ENCODE measurements at regions not wholly inside any gene's neighbourhood (a gene's known extent, or its start where the extent isn't known, plus 50 kb on each side); places are given as distances from the start of the nearest gene placed in this dataset.

- H3K4me1 ChIP-seq (ENCODE audit: insufficient read depth, low read length, poor library complexity, severe bottlenecking): no peaks in the 10 kb centered on the region
- TF ChIP-seq, protein P1, sequence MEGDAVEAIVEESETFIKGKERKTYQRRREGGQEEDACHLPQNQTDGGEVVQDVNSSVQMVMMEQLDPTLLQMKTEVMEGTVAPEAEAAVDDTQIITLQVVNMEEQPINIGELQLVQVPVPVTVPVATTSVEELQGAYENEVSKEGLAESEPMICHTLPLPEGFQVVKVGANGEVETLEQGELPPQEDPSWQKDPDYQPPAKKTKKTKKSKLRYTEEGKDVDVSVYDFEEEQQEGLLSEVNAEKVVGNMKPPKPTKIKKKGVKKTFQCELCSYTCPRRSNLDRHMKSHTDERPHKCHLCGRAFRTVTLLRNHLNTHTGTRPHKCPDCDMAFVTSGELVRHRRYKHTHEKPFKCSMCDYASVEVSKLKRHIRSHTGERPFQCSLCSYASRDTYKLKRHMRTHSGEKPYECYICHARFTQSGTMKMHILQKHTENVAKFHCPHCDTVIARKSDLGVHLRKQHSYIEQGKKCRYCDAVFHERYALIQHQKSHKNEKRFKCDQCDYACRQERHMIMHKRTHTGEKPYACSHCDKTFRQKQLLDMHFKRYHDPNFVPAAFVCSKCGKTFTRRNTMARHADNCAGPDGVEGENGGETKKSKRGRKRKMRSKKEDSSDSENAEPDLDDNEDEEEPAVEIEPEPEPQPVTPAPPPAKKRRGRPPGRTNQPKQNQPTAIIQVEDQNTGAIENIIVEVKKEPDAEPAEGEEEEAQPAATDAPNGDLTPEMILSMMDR (conservative IDR thresholded peaks at IDR 0.05; ENCODE audit: low read length): no peak
- no peak for TF ChIP-seq EZH2phosphoT487 (IDR thresholded peaks at IDR 0.05; ENCODE audit: borderline replicate concordance)
- no peak overlapping the region for H2AFZ ChIP-seq (ENCODE audit: low read length)
Observed at GRCh38 chr5:3034449-3034848, 283.0 kb upstream of the IRX2 start.

DNA sequence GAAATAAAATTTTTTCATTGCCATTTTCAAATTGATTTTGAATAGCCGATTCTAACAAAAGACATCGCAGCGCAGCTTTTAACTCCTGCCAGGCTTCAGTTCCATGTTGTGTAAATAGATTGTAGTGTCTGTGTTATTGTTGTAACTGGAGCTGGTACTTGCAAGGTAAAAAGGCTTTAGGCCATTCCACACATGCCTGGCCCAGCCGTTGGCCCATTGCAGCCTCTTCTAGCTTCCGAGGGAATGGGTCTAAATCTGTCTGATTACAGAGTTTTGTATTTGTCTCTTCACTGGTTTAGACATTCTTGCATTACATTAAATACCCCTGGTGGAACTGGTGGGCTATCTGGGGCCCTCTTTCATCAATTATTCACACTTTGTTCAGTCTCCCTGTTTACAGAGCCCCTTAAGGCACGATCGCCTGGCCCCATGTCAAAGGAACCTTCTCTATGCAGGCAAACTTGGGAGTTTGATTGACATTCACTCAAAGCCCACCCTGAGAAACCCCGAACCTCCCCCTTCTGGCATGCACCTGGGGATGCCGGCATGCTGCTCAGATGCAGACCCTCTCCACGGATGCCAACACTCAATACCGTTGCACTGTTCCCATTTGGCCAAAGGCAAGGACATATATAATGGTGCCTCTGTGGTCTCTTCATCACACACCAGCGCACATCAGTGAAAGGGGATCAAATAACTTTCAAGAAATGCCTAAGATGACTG, 281.7 kb upstream of the IRX2 start:
- H2AFZ ChIP-seq (ENCODE audit: low read length): no peak overlapping the region
- TF ChIP-seq EZH2phosphoT487 (IDR thresholded peaks at IDR 0.05; ENCODE audit: borderline replicate concordance): no peak
- TF ChIP-seq, protein P1 (conservative IDR thresholded peaks at IDR 0.05; ENCODE audit: low read length): no peak

More at GRCh38 chr5:3034449-3034848, 283.0 kb upstream of the IRX2 start:
- Histone ChIP-seq H3K9ac (ENCODE audit: low read depth, low read length, poor library complexity, severe bottlenecking) (no peak overlapping the region), H4K20me1 (ENCODE audit: insufficient read depth, low read length, poor library complexity, severe bottlenecking) (no peaks in the 10 kb centered on the region), H3K79me2 (ENCODE audit: insufficient read depth, low read length) (no peaks in the 10 kb centered on the region), H3K9me2 (replicated peaks; ENCODE audit: low read depth, low read length) (no peaks in the 10 kb centered on the region), H3F3A (ENCODE audit: low read depth) (no peaks in the 10 kb centered on the region), H3K4me2 (ENCODE audit: low read depth, low read length, poor library complexity, severe bottlenecking) (no peak overlapping the region), H3K9me3 (ENCODE audit: insufficient read depth, low read depth, low read length) (peaks cover 1% of the 10 kb centered on the region; the same call in 1 of the 2 replicates), H3K4me3 (ENCODE audit: low read length, poor library complexity, severe bottlenecking) (no peak overlapping the region), H3K36me3 (ENCODE audit: insufficient read depth, low read length) (no peaks in the 10 kb centered on the region), H3K27me3 (ENCODE audit: insufficient read depth, low read length, poor library complexity, severe bottlenecking) (no peaks in the 10 kb centered on the region)

DNA sequence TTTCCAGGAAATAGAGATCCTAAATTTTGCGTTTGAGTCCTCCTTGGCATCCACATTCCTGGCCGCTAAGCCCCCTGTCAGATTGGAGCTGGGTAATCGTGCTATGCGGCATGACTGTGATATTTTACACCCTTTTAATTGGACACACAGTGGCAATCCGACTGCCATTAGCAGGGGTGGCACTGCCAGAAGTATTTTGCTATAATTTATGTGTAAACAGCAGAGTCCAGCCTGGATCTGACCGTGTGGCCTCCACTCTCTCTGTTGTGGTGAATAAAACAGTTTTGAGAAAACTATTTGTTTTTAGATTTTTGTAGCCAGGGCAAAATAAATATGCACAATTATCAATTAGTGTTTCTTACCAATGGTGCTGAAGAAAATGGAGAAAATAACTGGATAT, 281.0 kb upstream of the IRX2 start:
- no peak overlapping the region for H3K4me3 ChIP-seq (ENCODE audit: low read length, poor library complexity, severe bottlenecking)
- no peaks in the 10 kb centered on the region for H3K79me2 ChIP-seq (ENCODE audit: insufficient read depth, low read length)
- no peak overlapping the region for H2AFZ ChIP-seq (ENCODE audit: low read length)
- peaks cover 13% of the 10 kb centered on the region; the same call in 1 of the 2 replicates for H3K9me3 ChIP-seq (ENCODE audit: insufficient read depth, low read depth, low read length)
- H3K9me2 ChIP-seq (replicated peaks; ENCODE audit: low read depth, low read length): no peaks in the 10 kb centered on the region
- TF ChIP-seq EZH2phosphoT487 (IDR thresholded peaks at IDR 0.05; ENCODE audit: borderline replicate concordance): no peak
- TF ChIP-seq, protein P1 (conservative IDR thresholded peaks at IDR 0.05; ENCODE audit: low read length): no peak
- no peak overlapping the region for H3K4me2 ChIP-seq (ENCODE audit: low read depth, low read length, poor library complexity, severe bottlenecking)
- no peaks in the 10 kb centered on the region for H3K27me3 ChIP-seq (ENCODE audit: insufficient read depth, low read length, poor library complexity, severe bottlenecking)
- no peaks in the 10 kb centered on the region for H3K4me1 ChIP-seq (ENCODE audit: insufficient read depth, low read length, poor library complexity, severe bottlenecking)
- no peaks in the 10 kb centered on the region for H3K36me3 ChIP-seq (ENCODE audit: insufficient read depth, low read length)
- H3F3A ChIP-seq (ENCODE audit: low read depth): no peaks in the 10 kb centered on the region
- no peaks in the 10 kb centered on the region for H4K20me1 ChIP-seq (ENCODE audit: insufficient read depth, low read length, poor library complexity, severe bottlenecking)
- no peak overlapping the region for H3K9ac ChIP-seq (ENCODE audit: low read depth, low read length, poor library complexity, severe bottlenecking)

More for the DNA sequence above, 281.7 kb upstream of the IRX2 start:
- Histone ChIP-seq H3F3A (ENCODE audit: low read depth) (no peaks in the 10 kb centered on the region), H3K9ac (ENCODE audit: low read depth, low read length, poor library complexity, severe bottlenecking) (no peak overlapping the region), H3K4me3 (ENCODE audit: low read length, poor library complexity, severe bottlenecking) (no peak overlapping the region), H3K27me3 (ENCODE audit: insufficient read depth, low read length, poor library complexity, severe bottlenecking) (no peaks in the 10 kb centered on the region), H3K79me2 (ENCODE audit: insufficient read depth, low read length) (no peaks in the 10 kb centered on the region), H3K9me3 (ENCODE audit: insufficient read depth, low read depth, low read length) (peaks cover 8% of the 10 kb centered on the region; the same call in 1 of the 2 replicates), H4K20me1 (ENCODE audit: insufficient read depth, low read length, poor library complexity, severe bottlenecking) (no peaks in the 10 kb centered on the region), H3K9me2 (replicated peaks; ENCODE audit: low read depth, low read length) (no peaks in the 10 kb centered on the region), H3K4me1 (ENCODE audit: insufficient read depth, low read length, poor library complexity, severe bottlenecking) (no peaks in the 10 kb centered on the region), H3K4me2 (ENCODE audit: low read depth, low read length, poor library complexity, severe bottlenecking) (no peak overlapping the region), H3K36me3 (ENCODE audit: insufficient read depth, low read length) (no peaks in the 10 kb centered on the region)

All from Loucy (cell line).